HG03460 (cell line): ENCODE measurements at regions not wholly inside any gene's neighbourhood (a gene's known extent, or its start where the extent isn't known, plus 50 kb on each side); places are given as distances from the start of the nearest gene placed in this dataset.
"Not testable (repeated sequence)": the region's sequence is repeated elsewhere in the genome, so short reads cannot be mapped to it uniquely, and the experiment has no call there.

Source experiments
- ATAC-seq: cut with Tn5 transposase; IDR thresholded peaks from one replicate; pipeline ENCODE4 v1.9.1; 2021; ENCODE audit not compliant: unreplicated experiment

- no peak for ATAC-seq
These were observed 127.3 kb upstream of the SLC38A2 start for GRCh38 chr12:46499901-46500300.

GRCh38 chr12:46499226-46499625 is 126.7 kb upstream of the SLC38A2 start:
- no peak for ATAC-seq

GRCh38 chr12:46497739-46498138 is 125.2 kb upstream of the SLC38A2 start:
- ATAC-seq, result no peak

- no peak for ATAC-seq
These were observed 121.9 kb upstream of the SLC38A2 start for GRCh38 chr12:46494424-46494823.

DNA sequence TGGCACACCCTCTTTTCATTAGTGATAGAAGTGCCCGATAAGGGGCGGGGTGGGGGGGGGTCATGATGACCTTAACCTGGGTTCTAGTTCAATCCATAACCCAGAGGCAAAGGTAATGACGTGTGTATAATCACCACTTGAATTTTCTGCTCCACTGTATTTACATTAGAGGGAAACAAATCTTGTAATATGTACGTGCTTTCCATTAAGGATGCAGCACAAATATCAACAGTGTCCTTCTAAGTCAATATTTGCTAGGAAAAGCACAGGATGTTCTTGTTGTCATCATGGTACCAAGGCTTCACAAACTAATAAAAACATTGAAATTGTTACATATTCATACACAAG is 121.2 kb upstream of the SLC38A2 start:
- no peak for ATAC-seq

DNA sequence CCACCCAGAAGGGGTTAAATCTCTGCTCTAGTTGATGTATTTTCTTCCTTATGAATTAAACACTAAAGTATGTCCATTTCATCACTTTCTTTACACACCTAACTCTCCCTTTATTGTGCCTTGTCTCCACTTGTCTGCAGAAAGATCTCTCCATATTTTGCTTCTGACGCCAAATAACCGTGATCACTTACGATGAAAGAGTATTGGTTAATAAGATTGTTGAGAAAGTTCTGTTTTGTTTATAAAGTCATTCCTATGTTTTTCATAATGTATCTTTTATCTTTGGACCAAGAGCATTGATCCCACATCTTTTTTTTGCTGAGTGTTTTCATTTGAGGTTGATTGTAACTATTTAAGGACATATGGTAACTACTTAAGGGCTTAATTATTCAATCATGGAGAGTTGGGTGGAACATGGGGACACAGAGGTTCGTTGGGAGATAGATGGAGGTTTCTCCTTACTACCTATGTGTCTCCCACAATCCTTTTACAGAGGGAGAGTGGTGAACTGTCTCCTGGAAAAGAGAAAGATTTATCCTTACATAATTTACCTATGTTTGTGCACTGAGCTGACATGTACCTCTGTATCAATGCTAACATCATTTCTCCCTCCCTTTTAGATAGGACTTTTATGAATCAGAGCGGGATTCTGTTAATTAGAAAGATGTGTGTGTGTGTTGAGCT is 120.7 kb upstream of the SLC38A2 start:
- no peak for ATAC-seq

DNA sequence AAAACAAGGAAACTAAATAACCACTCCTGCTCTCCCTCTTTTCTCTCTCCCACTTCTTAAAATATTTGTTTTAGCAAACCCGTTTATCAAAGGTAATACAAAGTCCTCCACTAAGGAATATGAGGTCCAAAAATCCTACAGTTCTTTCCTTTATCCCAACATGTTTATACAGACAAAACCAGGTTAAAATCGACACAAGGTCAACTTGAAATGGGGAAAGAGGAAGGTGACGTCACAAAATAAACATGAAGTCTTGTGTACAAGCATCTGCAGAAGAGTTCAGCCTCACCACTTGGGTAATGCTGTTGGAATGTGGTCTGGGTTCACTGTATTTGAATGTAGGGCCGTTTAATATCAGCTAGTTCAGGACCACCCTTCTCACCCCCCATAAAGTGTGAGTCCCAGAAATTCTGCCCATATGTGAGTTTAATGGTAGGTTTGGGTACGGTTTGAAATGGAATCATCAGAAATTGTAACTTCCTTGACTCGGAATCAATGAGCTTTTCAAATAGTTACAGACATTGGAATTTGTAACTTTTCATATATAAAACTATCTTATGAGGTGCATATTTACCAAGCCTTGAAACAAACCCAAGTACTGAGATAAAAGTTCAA is 120.0 kb upstream of the SLC38A2 start:
- no peak for ATAC-seq

DNA sequence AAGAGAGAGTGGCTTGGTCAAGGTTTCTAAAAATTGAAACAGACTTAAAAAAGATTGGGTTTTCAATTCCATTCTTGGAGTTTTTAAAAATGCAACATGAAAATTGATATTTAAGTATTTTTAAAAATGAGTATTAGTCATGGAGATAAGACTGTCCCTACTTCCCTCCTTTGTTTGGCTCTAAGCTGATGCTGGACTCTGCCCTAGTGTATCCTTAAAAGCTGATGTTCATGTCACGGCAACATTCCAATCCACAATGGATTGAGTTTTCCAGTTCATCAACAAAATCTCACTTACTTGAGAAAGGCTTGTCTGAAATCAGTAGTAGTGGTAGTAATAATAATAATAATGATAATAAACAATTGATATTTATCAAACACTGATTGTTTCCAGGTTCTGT is 119.0 kb upstream of the SLC38A2 start:
- ATAC-seq, result no peak

GRCh38 chr12:46490635-46491034 is 118.1 kb upstream of the SLC38A2 start:
- ATAC-seq, result no peak

- no peak for ATAC-seq
These were observed 117.4 kb upstream of the SLC38A2 start for GRCh38 chr12:46489951-46490388.

- ATAC-seq, result no peak
These were observed 115.1 kb upstream of the SLC38A2 start for GRCh38 chr12:46487567-46488131.

DNA sequence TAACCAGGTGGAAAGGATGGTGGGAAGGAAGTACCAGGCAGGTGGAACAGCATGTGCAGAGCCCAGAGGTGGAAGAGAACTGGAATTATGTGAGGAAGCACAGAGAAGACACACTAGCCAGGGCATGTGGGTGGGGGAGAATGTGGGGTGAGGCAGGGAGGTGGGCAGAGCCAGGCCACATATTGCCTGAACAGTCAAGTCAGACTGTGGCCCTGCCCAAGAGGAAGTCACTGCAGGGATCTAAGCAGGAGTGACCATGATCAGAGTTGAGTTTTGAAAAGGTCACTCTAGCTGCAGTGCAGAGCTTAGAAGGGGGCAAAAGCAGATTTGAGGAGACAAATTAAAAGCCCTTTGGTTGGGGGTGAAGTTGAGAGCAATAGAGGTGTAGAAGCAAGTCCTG is 114.0 kb upstream of the SLC38A2 start:
- ATAC-seq, result no peak

DNA sequence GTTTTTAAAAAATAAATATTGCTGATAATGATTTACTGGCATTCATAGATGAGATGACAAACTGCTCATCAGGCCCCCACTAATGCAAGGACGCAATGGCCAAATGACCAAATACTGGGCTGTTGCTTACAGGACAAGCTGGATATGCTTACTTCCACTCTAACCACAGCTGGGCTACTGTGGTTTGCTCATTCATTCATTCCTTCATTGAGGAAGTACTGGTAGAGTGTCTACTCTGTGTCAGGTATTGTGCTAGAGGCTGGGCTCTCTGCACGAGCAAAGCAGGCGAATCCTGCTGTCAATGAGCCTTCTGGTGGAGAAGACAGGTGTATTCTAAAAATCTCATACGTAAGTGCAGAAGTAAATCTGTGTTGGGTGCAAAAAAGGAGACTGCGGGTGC is 113.3 kb upstream of the SLC38A2 start:
- no peak for ATAC-seq

GRCh38 chr12:46484396-46485061 is 112.0 kb upstream of the SLC38A2 start:
- ATAC-seq, result no peak

- no peak for ATAC-seq
These were observed 111.2 kb upstream of the SLC38A2 start for GRCh38 chr12:46483572-46484395.

GRCh38 chr12:46480724-46481123 is 108.2 kb upstream of the SLC38A2 start:
- ATAC-seq, result no peak

GRCh38 chr12:46480316-46480715 is 107.7 kb upstream of the SLC38A2 start:
- no peak for ATAC-seq

- no peak for ATAC-seq
These were observed 105.5 kb upstream of the SLC38A2 start for GRCh38 chr12:46478123-46478522.

DNA sequence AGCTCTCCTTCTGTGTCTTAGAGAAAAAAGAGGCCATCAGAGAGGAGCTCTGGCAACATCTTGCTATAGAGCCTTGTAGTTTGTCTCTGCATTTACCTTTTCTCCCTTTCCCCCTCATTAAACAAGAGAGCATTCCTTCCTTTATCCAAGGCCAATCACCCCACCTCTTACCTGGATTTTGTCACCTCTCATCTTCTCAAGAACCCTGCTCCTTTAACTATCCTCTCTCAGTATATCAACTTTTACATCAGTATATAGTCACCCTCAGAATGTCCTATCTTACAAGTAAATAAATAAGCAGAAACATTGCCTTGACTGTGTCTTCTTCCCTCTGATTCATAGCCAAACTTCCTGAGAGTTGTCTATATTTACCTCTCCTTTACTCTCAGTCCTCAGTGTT is 105.0 kb upstream of the SLC38A2 start:
- no peak for ATAC-seq

GRCh38 chr12:46475972-46476645 is 103.5 kb upstream of the SLC38A2 start:
- no peak for ATAC-seq

- ATAC-seq, result not testable (repeated sequence)
These were observed 101.8 kb upstream of the SLC38A2 start for GRCh38 chr12:46474385-46474784.
